Activated B cell treated with CpG ODN at 0.5 μM for 24 hours (primary cell): ENCODE measurements at regions not wholly inside any gene's neighbourhood (a gene's known extent, or its start where the extent isn't known, plus 50 kb on each side); places are given as distances from the start of the nearest gene placed in this dataset.

Experiments used
- ATAC-seq: fragments of 200-7000 bp; cut with Tn5 transposase; one replicate; pipeline ENCODE4 v1.10.0; 2021; ENCODE audit warnings: low read depth, mild to moderate bottlenecking, moderate library complexity
- CTCF ChIA-PET: fragments of 350-600 bp; sonication (Branson Sonifier 250); formaldehyde crosslinking; loops from one replicate; lab custom pipeline; 2021; ENCODE audit warnings: antibody characterized with exemption; lab: Charles Lee
- POLR2A ChIA-PET: fragments of 350-600 bp; sonication (Branson Sonifier 250); formaldehyde crosslinking; loops from one replicate; lab custom pipeline; 2021; ENCODE audit warnings: antibody characterized with exemption; lab: Charles Lee
- DNase-seq: peaks from one replicate; pipeline ENCODE4 v3.0.0; 2022
- H3K27ac Mint-ChIP-seq: one replicate; pipeline ENCODE4 v1.8.0; 2020; ENCODE audit warnings: mixed read lengths
- H3K27me3 Mint-ChIP-seq: one replicate; pipeline ENCODE4 v1.8.0; 2021; ENCODE audit warnings: mixed read lengths
- H3K36me3 Mint-ChIP-seq: one replicate; pipeline ENCODE4 v1.8.0; 2021; ENCODE audit warnings: low read depth, mixed read lengths
- H3K4me1 Mint-ChIP-seq: one replicate; pipeline ENCODE4 v1.8.0; 2021; ENCODE audit warnings: mixed read lengths
- H3K4me3 Mint-ChIP-seq: one replicate; pipeline ENCODE4 v1.8.0; 2020; ENCODE audit warnings: mild to moderate bottlenecking, mixed read lengths
- H3K9me3 Mint-ChIP-seq: one replicate; pipeline ENCODE4 v1.8.0; 2020; ENCODE audit warnings: mixed read lengths
- intact Hi-C: fragments of 100-400 bp; cut with micrococcal nuclease; formaldehyde crosslinking; loops from one replicate; pipeline ENCODE4 v1.15.1; 2024
- TF ChIP-seq, protein P1 (sequence below): fragments of 200-600 bp; IDR thresholded peaks from one replicate; pipeline ENCODE4 v1.8.0; 2022; ENCODE audit warnings: antibody characterized with exemption, mild to moderate bottlenecking

DNA sequence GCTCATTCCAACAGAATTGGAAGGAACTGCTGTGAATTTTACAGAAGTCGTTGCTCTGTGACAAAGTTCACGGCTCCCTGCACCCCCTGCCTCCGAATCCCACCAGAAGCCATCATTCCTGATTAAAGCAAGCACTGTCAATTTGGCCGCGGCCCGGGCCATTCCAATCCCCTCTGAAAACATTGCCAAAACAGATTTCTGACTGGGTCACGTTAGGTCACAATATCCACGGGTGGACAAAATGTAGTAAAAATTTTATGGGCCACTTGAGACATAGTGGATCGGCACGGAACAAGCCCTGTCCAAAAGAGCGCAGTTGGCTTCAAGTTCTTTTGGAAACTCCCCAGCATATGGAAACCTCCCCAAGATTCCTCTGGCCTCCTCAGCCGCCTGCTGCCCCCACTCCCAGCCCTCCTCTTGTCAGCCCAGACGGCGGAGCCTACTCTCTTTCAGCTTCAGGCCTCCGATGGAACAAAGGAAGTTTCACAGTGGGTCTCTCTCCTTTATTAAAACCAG lies 67.2 kb upstream of the IFNAR2 start:
- no peak overlapping the region for H3K4me3 Mint-ChIP-seq
- CTCF ChIA-PET: no interaction called here
- no peaks in the 10 kb centered on the region for H3K36me3 Mint-ChIP-seq
- H3K9me3 Mint-ChIP-seq: peaks cover 9% of the 10 kb centered on the region
- POLR2A ChIA-PET: no interaction called here
- DNase-seq (no peak), ATAC-seq (no peak)
- TF ChIP-seq, protein P1, sequence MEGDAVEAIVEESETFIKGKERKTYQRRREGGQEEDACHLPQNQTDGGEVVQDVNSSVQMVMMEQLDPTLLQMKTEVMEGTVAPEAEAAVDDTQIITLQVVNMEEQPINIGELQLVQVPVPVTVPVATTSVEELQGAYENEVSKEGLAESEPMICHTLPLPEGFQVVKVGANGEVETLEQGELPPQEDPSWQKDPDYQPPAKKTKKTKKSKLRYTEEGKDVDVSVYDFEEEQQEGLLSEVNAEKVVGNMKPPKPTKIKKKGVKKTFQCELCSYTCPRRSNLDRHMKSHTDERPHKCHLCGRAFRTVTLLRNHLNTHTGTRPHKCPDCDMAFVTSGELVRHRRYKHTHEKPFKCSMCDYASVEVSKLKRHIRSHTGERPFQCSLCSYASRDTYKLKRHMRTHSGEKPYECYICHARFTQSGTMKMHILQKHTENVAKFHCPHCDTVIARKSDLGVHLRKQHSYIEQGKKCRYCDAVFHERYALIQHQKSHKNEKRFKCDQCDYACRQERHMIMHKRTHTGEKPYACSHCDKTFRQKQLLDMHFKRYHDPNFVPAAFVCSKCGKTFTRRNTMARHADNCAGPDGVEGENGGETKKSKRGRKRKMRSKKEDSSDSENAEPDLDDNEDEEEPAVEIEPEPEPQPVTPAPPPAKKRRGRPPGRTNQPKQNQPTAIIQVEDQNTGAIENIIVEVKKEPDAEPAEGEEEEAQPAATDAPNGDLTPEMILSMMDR: no peak
- H3K4me1 Mint-ChIP-seq: no peaks in the 10 kb centered on the region
- H3K27ac Mint-ChIP-seq: no peak overlapping the region
- intact Hi-C loops: no loop called here
- H3K27me3 Mint-ChIP-seq: peaks cover 42% of the 10 kb centered on the region

DNA sequence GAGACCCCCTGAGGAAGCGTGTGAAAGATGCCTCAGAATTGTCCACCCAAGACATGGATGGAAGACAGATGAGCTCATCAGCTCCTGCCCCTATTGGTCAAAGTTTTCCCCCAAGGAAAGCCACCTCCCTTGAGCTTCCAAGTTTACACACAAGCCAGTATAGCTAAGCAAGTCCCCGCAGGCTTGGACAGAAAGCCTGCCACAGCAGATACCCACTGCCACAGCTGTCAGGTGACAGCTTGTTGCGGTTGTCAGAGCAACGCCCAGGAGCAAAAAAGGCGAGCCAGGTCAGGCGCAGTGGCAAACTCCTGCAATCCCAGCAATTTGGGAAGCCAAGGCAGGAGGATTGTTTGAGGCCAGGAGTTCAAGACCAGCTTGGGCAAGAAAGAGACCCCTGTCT lies 60.9 kb upstream of the IFNAR2 start:
- DNase-seq: no peak
- Mint-ChIP-seq H3K4me1 (peaks cover 3% of the 10 kb centered on the region), H3K4me3 (no peak overlapping the region), H3K27ac (no peak overlapping the region), H3K27me3 (peaks cover 34% of the 10 kb centered on the region), H3K36me3 (no peaks in the 10 kb centered on the region), H3K9me3 (peaks cover 2% of the 10 kb centered on the region)
- ChIA-PET POLR2A (no interaction called here), CTCF (interaction anchor here (1.0 kb wide), 1 partner anchor 28 kb away, joined by 3 read pairs; no protein-coding TSS in a partner anchor)
- ATAC-seq: no peak
- TF ChIP-seq, protein P1: no peak
- intact Hi-C loops: no loop called here

DNA sequence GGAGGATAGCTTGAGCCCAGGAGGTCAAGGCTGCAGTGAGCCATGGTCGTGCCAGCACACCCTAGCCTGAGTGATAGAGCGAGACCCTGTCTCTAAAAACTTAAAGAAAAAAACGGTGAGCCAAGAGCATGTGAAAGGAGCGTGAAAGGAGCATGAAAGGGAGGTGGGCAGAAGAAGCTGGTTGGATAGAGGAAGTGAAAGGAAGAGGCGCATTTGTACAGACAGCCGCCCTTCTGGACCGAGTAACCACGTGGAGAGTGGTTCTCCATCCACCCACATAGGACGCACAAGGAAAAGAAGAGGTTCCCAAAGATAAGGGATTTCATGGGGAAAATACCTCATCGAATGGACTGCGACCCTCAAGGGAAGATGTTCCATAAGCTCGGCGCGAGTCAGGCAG lies 60.4 kb upstream of the IFNAR2 start:
- Mint-ChIP-seq H3K36me3 (no peaks in the 10 kb centered on the region), H3K27me3 (peaks cover 34% of the 10 kb centered on the region), H3K4me1 (peaks cover 3% of the 10 kb centered on the region), H3K4me3 (no peak overlapping the region), H3K27ac (no peak overlapping the region), H3K9me3 (no peaks in the 10 kb centered on the region)
- ATAC-seq (peak; percentile 57), DNase-seq (no peak)
- intact Hi-C loops: no loop called here
- TF ChIP-seq, protein P1: no peak
- ChIA-PET POLR2A (no interaction called here), CTCF (interaction anchor here (1.0 kb wide), 1 partner anchor 28 kb away, joined by 3 read pairs; no protein-coding TSS in a partner anchor)

DNA sequence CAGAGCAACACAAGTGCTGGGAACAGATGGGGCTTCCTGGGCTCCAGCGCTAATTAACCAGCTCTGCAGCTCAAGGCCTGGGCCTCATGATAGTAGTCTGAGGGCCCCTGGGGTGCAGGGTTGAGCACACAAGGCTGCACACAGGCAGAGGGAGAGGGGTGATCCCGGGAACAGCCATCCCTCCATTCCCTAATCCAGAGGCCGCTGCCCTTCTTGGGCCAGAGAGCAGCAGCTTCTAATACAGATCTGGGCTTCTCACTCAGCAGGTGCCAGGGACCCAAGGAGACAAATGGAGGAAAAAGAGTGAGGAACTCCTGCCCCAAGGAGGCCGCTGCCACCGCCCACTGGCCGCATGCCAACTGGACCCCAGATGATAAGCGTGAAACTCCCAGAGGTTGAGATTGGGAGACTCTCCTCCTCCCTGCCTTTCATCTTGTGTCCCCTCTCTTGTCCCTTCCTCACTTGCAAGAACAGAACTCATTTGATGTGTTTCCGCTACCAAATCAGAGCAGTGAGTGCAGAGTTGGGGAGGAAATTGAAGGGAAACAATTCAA lies 58.0 kb upstream of the IFNAR2 start:
- CTCF ChIA-PET: no interaction called here
- H3K36me3 Mint-ChIP-seq: no peaks in the 10 kb centered on the region
- POLR2A ChIA-PET: no interaction called here
- no peaks in the 10 kb centered on the region for H3K9me3 Mint-ChIP-seq
- H3K27me3 Mint-ChIP-seq: peaks cover 21% of the 10 kb centered on the region
- TF ChIP-seq, protein P1: no peak
- ATAC-seq: no peak
- H3K4me1 Mint-ChIP-seq: peaks cover 3% of the 10 kb centered on the region
- intact Hi-C loops: no loop called here
- H3K27ac Mint-ChIP-seq: no peak overlapping the region
- H3K4me3 Mint-ChIP-seq: no peak overlapping the region
- DNase-seq: no peak

DNA sequence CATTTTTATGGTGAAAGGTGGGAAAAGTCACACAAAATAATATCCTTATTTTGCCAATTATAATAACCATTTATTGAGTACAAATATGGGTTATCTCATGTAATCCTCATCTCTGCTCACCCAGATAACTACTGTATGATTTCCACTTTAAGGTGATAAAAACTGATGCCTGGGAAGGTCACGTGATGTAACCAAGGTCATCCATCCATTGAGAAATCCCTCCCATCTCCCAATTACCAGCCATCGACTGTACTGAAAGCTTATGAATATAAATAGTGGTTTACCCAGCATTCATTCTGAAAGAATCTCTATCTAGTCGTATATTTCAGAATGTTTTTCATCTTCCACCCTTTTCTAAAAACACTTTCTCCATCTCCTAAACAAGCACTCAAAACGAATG lies 55.0 kb upstream of the IFNAR2 start:
- intact Hi-C loops: no loop called here
- no peak for DNase-seq
- no peaks in the 10 kb centered on the region for H3K4me1 Mint-ChIP-seq
- no peaks in the 10 kb centered on the region for H3K9me3 Mint-ChIP-seq
- H3K27ac Mint-ChIP-seq: no peak overlapping the region
- no peak for ATAC-seq
- H3K36me3 Mint-ChIP-seq: no peaks in the 10 kb centered on the region
- no peak overlapping the region for H3K4me3 Mint-ChIP-seq
- CTCF ChIA-PET: no interaction called here
- POLR2A ChIA-PET: no interaction called here
- TF ChIP-seq, protein P1: no peak
- peaks cover 9% of the 10 kb centered on the region for H3K27me3 Mint-ChIP-seq
